Duodenal mucosa (tissue), 2 donors: ENCODE measurements at regions not wholly inside any gene's neighbourhood (a gene's known extent, or its start where the extent isn't known, plus 50 kb on each side); places are given as distances from the start of the nearest gene placed in this dataset.
"Not testable (repeated sequence)": the region's sequence is repeated elsewhere in the genome, so short reads cannot be mapped to it uniquely, and the experiment has no call there.

Experiments used
- H3K27ac ChIP-seq: one replicate; pipeline ENCODE4 v1.7.0; 2013; ENCODE audit warnings: low read depth, low read length
- H3K27me3 ChIP-seq, 2 donors: one replicate each; pipeline ENCODE4 v1.7.0; 2013; ENCODE audit warnings: low read length in 2 of 2, control low read depth in 1 of 2; ENCODE audit not compliant: insufficient read depth in 2 of 2, control insufficient read depth in 1 of 2
- H3K36me3 ChIP-seq, 2 donors: one replicate each; pipeline ENCODE4 v1.7.0; 2013; ENCODE audit warnings: low read length in 2 of 2, control low read depth in 1 of 2; ENCODE audit not compliant: insufficient read depth in 2 of 2, control insufficient read depth in 1 of 2
- H3K4me1 ChIP-seq, 2 donors: one replicate each; pipeline ENCODE4 v1.7.0; 2013; ENCODE audit warnings: low read length in 2 of 2, control low read depth in 1 of 2; ENCODE audit not compliant: insufficient read depth in 2 of 2, control insufficient read depth in 1 of 2
- H3K4me3 ChIP-seq, 2 donors: one replicate each; pipeline ENCODE4 v1.7.0; 2013; ENCODE audit warnings: low read length in 2 of 2, low read depth in 1 of 2
- H3K9ac ChIP-seq, 2 donors: one replicate each; pipeline ENCODE4 v1.7.0; 2013; ENCODE audit warnings: low read length in 2 of 2, low read depth in 1 of 2
- H3K9me3 ChIP-seq, 2 donors: one replicate each; pipeline ENCODE4 v1.7.0; 2013; ENCODE audit warnings: low read length in 2 of 2, control low read depth in 1 of 2; ENCODE audit not compliant: control insufficient read depth in 1 of 2

DNA sequence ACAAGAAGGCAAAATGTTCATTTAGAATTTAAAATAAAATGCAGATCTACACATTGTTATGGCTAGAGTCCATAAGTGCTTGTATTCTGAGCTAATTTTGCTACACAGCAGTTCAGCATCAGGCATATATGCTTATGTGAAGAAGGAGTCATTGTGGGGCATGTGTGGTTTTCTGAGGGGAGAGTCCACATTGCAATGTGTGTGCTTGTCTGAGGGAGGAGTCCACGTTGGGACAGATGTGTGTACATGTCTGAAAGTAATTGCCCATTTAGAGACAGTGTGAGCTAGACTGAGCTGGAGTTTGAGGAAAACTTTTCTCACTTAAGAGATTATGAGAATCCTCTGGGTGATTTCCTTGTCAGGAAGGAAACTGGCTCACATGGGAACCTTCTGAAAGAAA lies 767.9 kb downstream of the TMEM121 start:
- Histone ChIP-seq H3K9ac (no peak overlapping the region), H3K4me3 (no peak overlapping the region), H3K27me3 (no peaks in the 10 kb centered on the region), H3K9me3 (no peaks in the 10 kb centered on the region), H3K27ac (no peak overlapping the region), H3K4me1 (no peaks in the 10 kb centered on the region), H3K36me3 (no peaks in the 10 kb centered on the region)

DNA sequence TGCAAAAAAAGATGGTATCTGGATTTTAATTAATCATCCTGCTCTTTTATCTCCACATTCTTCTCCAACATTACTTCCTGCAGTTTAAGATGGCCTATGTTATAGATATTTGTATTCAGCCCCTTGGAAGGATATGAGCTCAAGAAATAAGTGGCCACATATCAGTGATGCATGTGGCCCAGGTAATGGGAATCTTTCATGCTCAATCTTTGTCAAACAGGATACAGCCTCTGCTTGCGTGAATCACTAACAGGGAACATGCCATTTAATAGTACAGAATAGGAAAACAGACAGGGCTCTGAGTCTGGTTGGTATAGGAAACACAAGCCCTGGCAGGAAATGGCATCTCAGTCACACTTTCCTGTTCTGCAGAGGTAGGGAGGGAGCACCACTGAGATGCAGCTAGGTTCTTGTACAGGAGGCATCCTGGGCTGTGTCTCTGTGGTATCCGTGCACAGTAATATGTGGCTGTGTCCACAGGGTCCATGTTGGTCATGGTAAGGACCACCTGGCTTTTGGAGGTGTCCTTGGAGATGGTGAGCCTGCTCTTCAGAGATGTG lies 774.6 kb downstream of the TMEM121 start:
- H3K36me3 ChIP-seq, H3K27me3 ChIP-seq, H3K4me3 ChIP-seq, H3K4me1 ChIP-seq, H3K27ac ChIP-seq, H3K9ac ChIP-seq, H3K9me3 ChIP-seq: not testable (repeated sequence)

DNA sequence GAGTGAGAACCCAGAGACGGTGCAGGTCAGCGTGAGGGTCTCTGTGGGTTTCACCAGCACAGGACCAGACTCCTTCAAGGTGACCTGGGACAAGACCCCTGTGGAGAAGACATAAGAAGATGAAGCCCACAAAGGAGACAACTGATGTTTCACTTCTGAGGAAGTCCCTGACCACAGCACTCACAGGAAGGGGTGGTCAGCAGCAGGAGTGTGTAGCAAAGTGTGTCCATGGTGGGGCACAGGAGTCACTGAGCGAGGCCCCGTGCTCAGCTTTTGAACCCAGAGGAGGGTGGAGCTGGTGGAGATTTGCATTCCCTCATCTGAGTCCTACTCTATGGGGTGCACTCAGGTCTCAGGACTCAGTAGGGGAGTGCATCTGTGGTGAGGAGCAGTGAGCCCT lies 775.2 kb downstream of the TMEM121 start:
- not testable (repeated sequence) for H3K4me3 ChIP-seq, H3K27me3 ChIP-seq, H3K4me1 ChIP-seq, H3K9ac ChIP-seq, H3K27ac ChIP-seq, H3K36me3 ChIP-seq, H3K9me3 ChIP-seq

DNA sequence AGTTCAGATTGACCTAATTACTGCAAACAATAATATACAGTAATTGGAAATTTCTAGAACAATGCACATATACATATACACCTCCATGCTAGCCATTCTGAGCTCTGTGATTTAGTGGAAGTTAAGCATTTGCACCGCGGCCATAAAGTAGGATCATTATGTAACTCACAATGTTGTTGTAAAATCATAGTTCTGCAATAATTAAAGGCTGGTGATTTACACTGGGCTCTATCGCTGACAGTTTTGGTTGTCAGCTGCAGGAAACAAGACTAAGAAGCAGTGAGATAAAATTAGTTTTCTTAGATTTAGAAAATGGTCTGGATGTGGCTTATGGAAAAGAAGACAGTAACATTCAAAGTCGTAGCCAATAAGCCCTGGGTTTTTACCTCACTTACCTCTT lies 776.3 kb downstream of the TMEM121 start:
- Histone ChIP-seq H3K9ac (no peak overlapping the region), H3K27me3 (peaks cover 3 to 8% of the 10 kb centered on the region in 2 donors)

DNA sequence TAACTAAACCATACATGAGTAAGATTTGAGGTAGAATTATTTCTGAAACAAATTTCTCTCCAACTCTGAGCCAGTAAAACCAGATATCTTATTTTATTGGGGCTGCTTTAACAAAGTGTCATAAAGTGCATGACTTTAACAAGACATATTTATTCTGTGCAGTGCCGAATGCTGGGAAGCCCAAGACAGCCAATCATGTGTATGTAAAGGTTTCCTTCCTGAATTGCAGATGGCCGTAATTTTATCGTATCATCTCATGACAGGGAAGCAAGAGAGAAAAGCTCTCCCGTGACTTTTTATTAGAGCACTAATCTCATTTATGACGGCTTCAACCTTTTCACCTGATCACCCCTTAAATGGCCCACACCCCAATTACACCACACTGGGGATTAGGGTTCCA lies 777.9 kb downstream of the TMEM121 start:
- Histone ChIP-seq H3K9ac (no peak overlapping the region), H3K4me1 (no peaks in the 10 kb centered on the region), H3K27ac (no peak overlapping the region), H3K36me3 (no peaks in the 10 kb centered on the region), H3K4me3 (no peak overlapping the region), H3K27me3 (peaks cover 3 to 8% of the 10 kb centered on the region in 2 donors), H3K9me3 (peaks cover 0 to 1% of the 10 kb centered on the region in 2 donors)

More for the DNA sequence above, 776.3 kb downstream of the TMEM121 start:
- Histone ChIP-seq H3K27ac (no peak overlapping the region), H3K36me3 (no peaks in the 10 kb centered on the region), H3K4me1 (no peaks in the 10 kb centered on the region), H3K9me3 (no peaks in the 10 kb centered on the region), H3K4me3 (no peak overlapping the region)

DNA sequence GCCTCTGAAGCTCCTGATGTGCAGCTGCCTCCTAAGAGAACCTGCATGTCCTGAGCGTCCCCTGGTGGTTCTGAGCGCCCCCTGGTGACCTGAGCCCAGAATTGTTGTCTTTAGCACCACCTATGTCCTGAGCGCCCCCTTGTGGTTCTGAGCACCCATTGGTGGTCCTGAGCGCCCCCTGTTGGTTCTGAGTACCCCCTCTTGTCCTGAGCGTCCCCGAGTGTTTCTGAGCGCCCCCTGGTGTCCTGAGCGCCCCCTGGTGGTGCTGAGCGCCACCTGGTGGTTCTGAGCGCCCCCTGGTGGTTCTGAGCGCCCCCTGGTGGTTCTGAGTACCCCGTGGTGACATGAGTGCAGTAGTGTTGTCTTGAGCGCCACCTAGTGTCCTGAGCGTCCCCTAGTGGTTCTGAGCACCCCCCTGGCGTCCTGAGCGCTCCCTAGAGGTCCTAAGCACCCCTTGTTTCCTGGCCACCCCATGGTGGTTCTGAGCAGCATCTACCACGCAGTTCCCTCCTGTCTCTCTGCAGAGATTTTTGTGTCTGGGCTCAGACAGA lies 782.5 kb downstream of the TMEM121 start:
- H3K27ac ChIP-seq, result no peak overlapping the region
- H3K36me3 ChIP-seq, result no peaks in the 10 kb centered on the region
- no peaks in the 10 kb centered on the region for H3K4me1 ChIP-seq
- peaks cover 3 to 8% of the 10 kb centered on the region in 2 donors for H3K27me3 ChIP-seq
- H3K9me3 ChIP-seq, result peaks cover 0 to 1% of the 10 kb centered on the region in 2 donors
- no peak overlapping the region for H3K9ac ChIP-seq
- H3K4me3 ChIP-seq, result no peak overlapping the region

DNA sequence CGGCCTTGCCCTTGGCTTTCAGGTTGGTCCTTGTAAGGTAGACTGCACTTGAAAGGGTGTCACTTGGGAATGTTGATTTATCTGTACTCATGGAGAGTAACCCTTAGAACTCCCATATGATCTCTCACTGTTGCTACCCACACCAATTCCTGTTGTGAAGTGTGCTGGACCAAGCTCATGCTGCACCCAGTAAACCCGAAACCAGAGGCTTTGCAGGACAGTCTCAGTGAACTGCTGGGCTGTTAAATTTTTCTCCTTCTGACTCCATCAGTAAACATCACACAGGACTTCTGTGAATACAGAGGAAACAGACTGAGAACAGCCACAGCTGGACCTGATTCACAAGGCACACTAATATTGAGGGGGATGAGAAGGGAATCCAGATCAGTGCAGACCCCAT lies 783.0 kb downstream of the TMEM121 start:
- Histone ChIP-seq H3K4me1 (no peaks in the 10 kb centered on the region), H3K36me3 (no peaks in the 10 kb centered on the region), H3K27ac (no peak overlapping the region), H3K27me3 (peaks cover 3 to 6% of the 10 kb centered on the region in 2 donors), H3K9ac (no peak overlapping the region), H3K4me3 (no peak overlapping the region), H3K9me3 (peaks cover 0 to 1% of the 10 kb centered on the region in 2 donors)

DNA sequence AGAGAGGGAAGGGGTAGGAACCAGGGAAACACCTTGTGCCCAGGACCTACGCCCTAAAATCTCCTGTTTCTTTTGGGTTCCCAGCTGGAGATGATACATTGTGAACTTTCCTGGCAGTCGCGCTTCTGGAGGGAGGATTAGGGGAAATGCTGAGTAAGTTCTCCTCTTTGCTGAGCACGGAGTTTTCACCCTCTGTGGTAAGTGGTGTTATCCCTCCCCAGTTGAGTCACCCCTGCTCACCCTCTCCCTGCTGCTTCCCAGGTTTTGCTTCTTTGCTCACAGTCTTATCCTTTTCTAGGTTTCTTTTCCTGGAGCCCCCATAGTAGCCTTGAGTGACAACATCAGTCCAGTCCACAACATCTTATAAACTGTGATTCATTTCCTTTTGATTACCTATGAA lies 789.1 kb downstream of the TMEM121 start:
- no peaks in the 10 kb centered on the region for H3K36me3 ChIP-seq
- H3K9me3 ChIP-seq, result no peaks in the 10 kb centered on the region
- H3K4me1 ChIP-seq, result no peaks in the 10 kb centered on the region
- H3K4me3 ChIP-seq, result no peak overlapping the region
- H3K27ac ChIP-seq, result no peak overlapping the region
- no peaks in the 10 kb centered on the region for H3K27me3 ChIP-seq
- H3K9ac ChIP-seq, result no peak overlapping the region

DNA sequence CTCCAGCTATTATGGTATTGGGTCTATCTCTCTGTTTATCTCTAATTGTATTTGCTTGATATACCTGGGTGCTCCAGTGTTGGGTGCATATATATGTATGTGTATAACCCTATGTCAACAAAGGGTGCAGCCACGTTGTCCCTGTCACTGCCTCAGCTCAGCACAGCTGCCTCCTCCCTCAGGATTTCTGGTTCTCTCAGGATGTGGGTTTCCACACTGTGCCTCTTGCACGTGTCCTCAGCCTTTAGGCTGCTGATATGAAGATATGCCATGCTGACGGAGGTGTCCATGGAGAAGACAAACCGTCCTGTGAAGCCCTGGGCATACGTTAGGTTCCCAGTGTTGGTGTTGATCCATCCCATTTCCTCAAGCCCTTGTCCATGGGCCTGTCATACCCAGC lies 791.2 kb downstream of the TMEM121 start:
- Histone ChIP-seq H3K36me3 (no peaks in the 10 kb centered on the region), H3K9ac (no peak overlapping the region), H3K27ac (no peak overlapping the region), H3K27me3 (no peaks in the 10 kb centered on the region), H3K4me1 (no peaks in the 10 kb centered on the region), H3K9me3 (no peaks in the 10 kb centered on the region), H3K4me3 (no peak overlapping the region)

DNA sequence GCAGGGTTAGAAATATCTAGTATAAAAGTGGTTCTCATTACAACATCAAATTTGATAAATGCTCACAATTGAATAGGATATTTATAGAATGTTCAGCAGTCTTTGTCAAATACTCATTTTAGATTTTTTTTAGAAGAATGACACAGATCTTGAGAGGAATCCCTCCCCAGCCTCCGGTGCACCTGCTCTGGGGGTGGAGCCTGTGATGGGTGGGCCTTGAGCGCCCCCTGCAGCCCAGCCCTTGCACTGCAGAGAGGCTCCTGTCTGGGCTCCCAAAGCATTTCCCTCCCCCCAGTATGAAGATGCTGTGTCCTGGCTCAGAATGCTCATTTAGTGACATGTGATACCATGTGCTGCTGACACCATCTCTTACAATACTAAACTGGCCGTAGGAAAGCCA lies 792.3 kb downstream of the TMEM121 start:
- H3K9me3 ChIP-seq, result no peaks in the 10 kb centered on the region
- H3K4me3 ChIP-seq, result no peak overlapping the region
- H3K4me1 ChIP-seq, result no peaks in the 10 kb centered on the region
- H3K36me3 ChIP-seq, result no peaks in the 10 kb centered on the region
- H3K9ac ChIP-seq, result no peak overlapping the region
- H3K27me3 ChIP-seq, result peaks cover 0 to 3% of the 10 kb centered on the region in 2 donors
- no peak overlapping the region for H3K27ac ChIP-seq

DNA sequence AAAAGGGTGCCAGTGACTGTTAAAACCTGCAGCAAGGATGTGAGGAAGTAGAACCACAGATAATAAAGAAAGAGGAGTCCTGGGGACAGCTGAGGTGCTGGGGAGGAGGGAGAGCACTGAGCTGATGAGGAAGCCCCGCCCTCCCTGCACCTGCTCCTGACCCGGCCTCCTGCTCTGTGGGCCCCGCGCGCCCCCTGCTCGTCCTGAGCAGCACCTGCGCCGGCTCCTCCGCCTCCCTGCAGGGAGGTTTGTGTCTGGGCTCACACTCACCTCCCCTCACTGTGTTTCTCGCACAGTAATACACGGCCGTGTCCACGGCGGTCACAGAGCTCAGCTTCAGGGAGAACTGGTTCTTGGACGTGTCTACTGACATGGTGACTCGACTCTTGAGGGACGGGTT lies 797.6 kb downstream of the TMEM121 start:
- H3K9ac ChIP-seq, H3K4me1 ChIP-seq, H3K4me3 ChIP-seq, H3K27me3 ChIP-seq, H3K27ac ChIP-seq, H3K36me3 ChIP-seq, H3K9me3 ChIP-seq: not testable (repeated sequence)
